Testis (tissue), 2 donors: ENCODE measurements at regions not wholly inside any gene's neighbourhood (a gene's known extent, or its start where the extent isn't known, plus 50 kb on each side); places are given as distances from the start of the nearest gene placed in this dataset.

Experiments used
- CTCF ChIP-seq, 3 experiments: fragments of 450-650 bp in 2 of 3; fragments of 200-600 bp in 1 of 3; sonication (generic) in 1 of 3; IDR thresholded peaks; one replicate each; pipeline ENCODE4 v1.5.1; 2016 to 2019; ENCODE audit warnings: antibody characterized with exemption in 3 of 3, mild to moderate bottlenecking in 2 of 3, moderate library complexity in 1 of 3
- POLR2A ChIP-seq: fragments of 450-650 bp; IDR thresholded peaks from one replicate; pipeline ENCODE4 v1.6.1; 2017; ENCODE audit warnings: antibody characterized with exemption, mild to moderate bottlenecking, moderate library complexity

- no peak for TF ChIP-seq CTCF (IDR thresholded peaks at IDR 0.05)
- no peak for TF ChIP-seq POLR2A
Measured at GRCh38 chr4:162891788-162892707, 274.6 kb downstream of the NAF1 start.
